Pancreas (tissue), 10 donors: ENCODE measurements at regions not wholly inside any gene's neighbourhood (a gene's known extent, or its start where the extent isn't known, plus 50 kb on each side); places are given as distances from the start of the nearest gene placed in this dataset.

Experiments used
- ATAC-seq, 4 donors: fragments of 200-7000 bp; cut with Tn5 transposase; one replicate each; pipeline versions ENCODE4 v1.8.0 to v1.9.1; 2020; ENCODE audit warnings: mild to moderate bottlenecking in 4 of 4, moderate library complexity in 4 of 4
- DNase-seq, 6 donors: peaks; one replicate each; pipeline ENCODE4 v3.0.0-alpha.2; 2020
- FAIRE-seq: peaks from 2 replicates; lab custom pipeline; 2012; peaks lifted over from hg19 to GRCh38; lab: Jason Lieb, UNC
- H3K27ac ChIP-seq, 4 donors: fragments of 200-600 bp; sonication (generic); 1 replicate in 3 of 4; 2 replicates in 1 of 4; pipeline versions ENCODE4 v1.5.0 to v1.8.0; 2020
- H3K27me3 ChIP-seq, 4 donors: fragments of 200-600 bp; one replicate each; pipeline ENCODE4 v1.8.0; 2021
- H3K36me3 ChIP-seq, 3 donors: fragments of 200-600 bp; sonication (generic) in 1 of 3; one replicate each; pipeline versions ENCODE4 v1.5.0 to v1.8.0; 2020 to 2021
- H3K4me1 ChIP-seq, 3 donors: fragments of 200-600 bp; one replicate each; pipeline ENCODE4 v1.8.0; 2021
- H3K4me3 ChIP-seq, 4 donors: fragments of 200-600 bp; sonication (generic) in 2 of 4; one replicate each; pipeline versions ENCODE4 v1.5.0 to v1.8.0; 2020 to 2021
- H3K9me3 ChIP-seq, 4 donors: fragments of 200-600 bp; one replicate each; pipeline ENCODE4 v1.8.0; 2021
- WGBS, 2 donors: extraction: QIAGEN DNeasy Blood & Tissue Kit; methylation state at CpG; one replicate each; pipeline ENCODE4 v1.1.7; 2013; 5-methylcytosine and 5-hydroxymethylcytosine counted together
- intact Hi-C, 3 donors: fragments of 100-400 bp; cut with DNase I; formaldehyde crosslinking; loops; one replicate each; pipeline versions ENCODE4 v1.11.1 to v1.14.2; 2022
- TF ChIP-seq, protein P1 (sequence below), 4 donors: fragments of 200-600 bp; sonication (generic) in 3 of 4; IDR thresholded peaks; one replicate each; pipeline versions ENCODE4 v1.5.0 to v1.8.0; 2021; ENCODE audit warnings: antibody characterized with exemption in 4 of 4
- donor health status: healthy with polysubstance abuse.
- donor health status: DM: no; HTN: no; CAD: no; lungs with moderate emphysema.
- donor health status: DM: no; HTN: no; CAD: no.
- donor health status: control.
- donor health status: control.
- donor health status: Bipolar disorder and iron deficiency.
- donor health status: DM: yes; HTN: yes; CAD: no.
- donor health status: DM: no; HTN: no; CAD: no.
- donor health status: DM: no; HTN: no; CAD: no.
- donor health status: DM: yes; HTN: yes; CAD: no.

DNA sequence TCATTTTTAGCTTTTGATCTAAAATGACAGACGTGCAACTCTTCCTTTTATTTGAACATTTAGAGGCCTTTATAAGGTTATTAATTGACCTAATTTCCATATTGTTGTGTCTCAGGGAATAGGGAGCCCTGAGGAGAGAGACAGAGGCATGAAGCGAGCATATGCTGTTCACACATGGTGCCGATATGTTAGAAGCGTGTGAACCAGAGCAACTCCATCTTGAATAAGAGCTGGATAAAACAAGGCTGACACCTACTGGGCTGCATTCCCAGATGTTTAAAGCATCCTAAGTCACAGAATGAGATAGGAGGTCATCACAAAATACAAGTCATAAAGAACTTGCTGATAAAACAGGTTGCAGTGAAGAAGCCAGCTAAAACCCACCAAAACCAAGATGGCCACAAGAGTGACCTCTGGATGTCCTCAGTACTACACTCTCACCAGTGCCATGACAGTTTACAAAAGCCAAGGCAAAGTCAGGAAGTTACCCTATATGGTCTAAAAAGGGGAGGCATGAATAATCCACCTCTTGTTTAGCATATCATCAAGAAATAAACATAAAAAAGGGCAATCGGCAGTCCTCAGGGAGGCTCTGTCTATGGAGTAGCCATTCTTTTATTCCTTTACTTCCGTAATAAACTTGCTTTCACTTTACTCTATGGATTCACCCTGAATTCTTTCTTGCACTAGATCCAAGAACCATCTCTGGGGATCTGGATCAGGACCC is 80.1 kb downstream of the SEC61G start:
- intact Hi-C loops = no loop called here
- Histone ChIP-seq H3K4me1 (no peaks in the 10 kb centered on the region), H3K4me3 (no peak overlapping the region), H3K36me3 (no peaks in the 10 kb centered on the region), H3K27me3 (peaks cover 0 to 4% (median 0%) of the 10 kb centered on the region in 4 donors), H3K9me3 (no peaks in the 10 kb centered on the region), H3K27ac (no peak overlapping the region)
- DNase-seq (no peak), FAIRE-seq (no peak), ATAC-seq (no peak)
- WGBS, 2 donors = 76 to 84% methylated on average over 6 of the region's 6 CpGs
- TF ChIP-seq, protein P1, sequence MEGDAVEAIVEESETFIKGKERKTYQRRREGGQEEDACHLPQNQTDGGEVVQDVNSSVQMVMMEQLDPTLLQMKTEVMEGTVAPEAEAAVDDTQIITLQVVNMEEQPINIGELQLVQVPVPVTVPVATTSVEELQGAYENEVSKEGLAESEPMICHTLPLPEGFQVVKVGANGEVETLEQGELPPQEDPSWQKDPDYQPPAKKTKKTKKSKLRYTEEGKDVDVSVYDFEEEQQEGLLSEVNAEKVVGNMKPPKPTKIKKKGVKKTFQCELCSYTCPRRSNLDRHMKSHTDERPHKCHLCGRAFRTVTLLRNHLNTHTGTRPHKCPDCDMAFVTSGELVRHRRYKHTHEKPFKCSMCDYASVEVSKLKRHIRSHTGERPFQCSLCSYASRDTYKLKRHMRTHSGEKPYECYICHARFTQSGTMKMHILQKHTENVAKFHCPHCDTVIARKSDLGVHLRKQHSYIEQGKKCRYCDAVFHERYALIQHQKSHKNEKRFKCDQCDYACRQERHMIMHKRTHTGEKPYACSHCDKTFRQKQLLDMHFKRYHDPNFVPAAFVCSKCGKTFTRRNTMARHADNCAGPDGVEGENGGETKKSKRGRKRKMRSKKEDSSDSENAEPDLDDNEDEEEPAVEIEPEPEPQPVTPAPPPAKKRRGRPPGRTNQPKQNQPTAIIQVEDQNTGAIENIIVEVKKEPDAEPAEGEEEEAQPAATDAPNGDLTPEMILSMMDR (IDR thresholded peaks at IDR 0.05) = no peak

DNA sequence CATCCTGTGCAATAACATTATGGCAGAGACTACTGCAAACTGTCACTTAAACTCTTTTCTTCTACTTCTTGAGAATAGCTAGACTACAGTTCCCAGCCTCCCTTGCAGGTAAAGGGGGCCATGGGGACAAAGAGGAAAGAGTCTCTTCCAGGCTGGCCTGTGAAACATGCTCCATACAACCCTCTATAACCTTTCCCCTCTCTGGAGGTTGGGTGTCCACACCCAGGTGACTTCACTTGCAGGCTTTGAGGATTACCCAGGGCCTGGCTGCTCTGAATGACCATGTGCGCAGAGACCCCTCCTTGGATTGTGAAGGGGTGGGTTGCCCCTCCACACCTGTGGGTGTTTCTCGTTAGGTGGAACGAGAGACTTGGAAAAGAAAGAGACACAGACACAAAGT is 84.1 kb downstream of the SEC61G start:
- no peaks in the 10 kb centered on the region for H3K27me3 ChIP-seq
- H3K4me1 ChIP-seq = no peaks in the 10 kb centered on the region
- intact Hi-C loops = no loop called here
- no peak overlapping the region for H3K4me3 ChIP-seq
- H3K27ac ChIP-seq = no peak overlapping the region
- no peaks in the 10 kb centered on the region for H3K9me3 ChIP-seq
- TF ChIP-seq, protein P1 (IDR thresholded peaks at IDR 0.05) = no peak
- FAIRE-seq = no peak
- H3K36me3 ChIP-seq = no peaks in the 10 kb centered on the region
- DNase-seq = no peak
- ATAC-seq = no peak
- 60 to 87% methylated on average over 3 of the region's 3 CpGs for WGBS, 2 donors

DNA sequence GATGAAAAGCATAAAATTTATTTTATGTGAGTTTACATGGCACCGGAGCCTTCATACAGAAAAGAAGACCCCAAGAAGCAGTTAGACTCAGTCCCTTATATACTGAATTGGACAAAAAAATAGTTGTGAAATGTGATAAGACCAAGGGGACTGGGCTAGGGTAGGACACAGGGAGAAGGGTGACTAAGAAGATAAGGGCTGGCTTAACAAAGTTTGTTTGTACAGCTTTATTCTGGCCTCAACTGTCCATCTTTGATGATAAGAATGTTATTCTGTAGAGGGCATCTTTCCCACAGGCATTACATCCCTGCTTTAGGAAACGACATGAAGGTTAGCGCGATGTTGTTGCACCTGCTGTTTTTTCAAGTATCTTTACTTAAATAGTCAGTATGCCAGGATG is 86.5 kb downstream of the SEC61G start:
- TF ChIP-seq, protein P1 (IDR thresholded peaks at IDR 0.05) = no peak
- Histone ChIP-seq H3K4me3 (no peak overlapping the region), H3K27ac (no peak overlapping the region), H3K4me1 (no peaks in the 10 kb centered on the region), H3K36me3 (no peaks in the 10 kb centered on the region), H3K27me3 (no peaks in the 10 kb centered on the region), H3K9me3 (no peaks in the 10 kb centered on the region)
- no peak for DNase-seq
- FAIRE-seq = no peak
- no peak for ATAC-seq
- WGBS, 2 donors = 52 to 60% methylated on average over 4 of the region's 4 CpGs
- intact Hi-C loops = no loop called here

DNA sequence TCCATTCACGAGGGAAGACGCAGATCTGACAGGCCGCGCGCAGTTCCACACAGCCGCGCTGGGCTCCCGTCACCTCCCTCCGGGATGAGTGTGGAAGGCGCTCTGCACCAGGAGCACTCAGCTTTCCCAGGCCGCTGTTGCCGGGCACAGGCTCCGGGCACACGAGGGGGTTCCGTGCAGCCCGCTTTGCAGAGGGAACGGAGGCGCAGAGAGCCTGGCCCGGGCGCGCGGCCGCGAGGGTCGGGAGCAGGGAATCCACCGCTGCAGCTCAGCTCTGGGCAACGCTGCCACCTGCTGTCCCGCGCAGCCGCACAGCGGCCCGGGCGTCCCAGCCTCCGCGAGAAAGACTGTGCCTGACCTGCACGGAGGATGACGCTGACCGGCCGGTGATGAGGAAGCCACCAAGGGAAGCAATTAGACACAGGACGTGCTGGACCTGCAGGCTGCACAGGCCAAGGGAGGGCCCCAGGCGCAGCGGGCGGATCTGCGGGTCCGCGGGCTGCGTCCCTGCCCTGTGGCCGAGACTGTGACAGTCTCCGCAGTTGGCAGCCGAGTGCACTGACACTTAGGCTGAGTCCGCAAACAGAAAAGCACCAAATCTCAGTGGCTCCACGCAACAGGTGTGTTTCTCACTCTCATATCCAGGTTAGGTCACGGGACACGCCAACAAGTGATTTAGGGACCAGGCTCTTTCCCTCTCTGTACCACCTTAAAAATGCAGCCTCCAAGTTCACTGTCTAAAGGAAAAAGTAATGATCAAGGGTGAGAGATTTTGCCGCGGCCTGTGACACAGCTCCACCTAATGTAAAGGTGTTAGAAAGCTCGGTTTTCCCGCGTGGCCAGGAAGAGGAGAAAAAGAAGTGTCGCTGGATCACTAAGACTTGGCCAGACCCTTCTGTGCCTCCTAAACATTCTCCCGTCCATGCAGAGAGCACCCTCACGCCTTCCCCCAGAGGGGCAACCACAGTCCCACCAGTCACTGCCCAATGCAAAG is 94.5 kb downstream of the SEC61G start:
- no peaks in the 10 kb centered on the region for H3K9me3 ChIP-seq
- FAIRE-seq (no peak), ATAC-seq (peak; percentile 88 to 99 (median 98)), DNase-seq (peak; percentile 32 to 87 (median 57))
- H3K27me3 ChIP-seq = peaks cover 0 to 4% (median 0%) of the 10 kb centered on the region in 4 donors
- H3K4me1 ChIP-seq = no peaks in the 10 kb centered on the region
- intact Hi-C loops = no loop called here
- 4% methylated on average over 62 of the region's 62 CpGs for WGBS, 2 donors
- peak overlapping the region in 2 of 4 donors; percentile 34 to 45 for H3K4me3 ChIP-seq
- TF ChIP-seq, protein P1 (IDR thresholded peaks at IDR 0.05) = peak in 2 of 4 donors; percentile 12 to 24
- H3K27ac ChIP-seq = no peak overlapping the region
- H3K36me3 ChIP-seq = no peaks in the 10 kb centered on the region
